ENCODE measurements at regions not wholly inside any gene's neighbourhood (a gene's known extent, or its start where the extent isn't known, plus 50 kb on each side); places are given as distances from the start of the nearest gene placed in this dataset.

DNA sequence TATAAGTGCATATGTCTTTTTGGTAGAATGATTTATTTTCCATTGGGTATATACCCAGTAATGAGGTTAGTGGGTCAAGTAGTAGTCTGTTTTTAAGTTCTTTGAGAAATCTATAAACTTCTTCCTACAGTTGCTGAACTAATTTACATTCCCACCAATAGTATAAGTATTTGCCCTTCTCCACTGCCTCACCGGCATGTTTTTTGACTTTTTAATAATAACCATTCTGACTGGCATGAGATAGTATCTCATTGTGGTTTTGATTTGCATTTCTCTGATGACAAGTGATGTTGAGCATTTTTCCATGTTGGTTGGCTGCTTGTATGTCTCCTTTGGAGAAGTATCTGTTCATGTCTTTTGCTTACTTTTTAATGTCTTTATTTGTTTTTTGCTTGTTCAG is 94.1 kb upstream of the TP63 start:
- Histone ChIP-seq H3K4me3 (ENCODE audit: low read depth, low read length) (no peak overlapping the region), H3K36me3 (no peaks in the 10 kb centered on the region), H3K27me3 (no peaks in the 10 kb centered on the region), H3K9me3 (no peaks in the 10 kb centered on the region), H3K4me1 (no peaks in the 10 kb centered on the region)
- no peak for DNase-seq
- TF ChIP-seq, protein P1, sequence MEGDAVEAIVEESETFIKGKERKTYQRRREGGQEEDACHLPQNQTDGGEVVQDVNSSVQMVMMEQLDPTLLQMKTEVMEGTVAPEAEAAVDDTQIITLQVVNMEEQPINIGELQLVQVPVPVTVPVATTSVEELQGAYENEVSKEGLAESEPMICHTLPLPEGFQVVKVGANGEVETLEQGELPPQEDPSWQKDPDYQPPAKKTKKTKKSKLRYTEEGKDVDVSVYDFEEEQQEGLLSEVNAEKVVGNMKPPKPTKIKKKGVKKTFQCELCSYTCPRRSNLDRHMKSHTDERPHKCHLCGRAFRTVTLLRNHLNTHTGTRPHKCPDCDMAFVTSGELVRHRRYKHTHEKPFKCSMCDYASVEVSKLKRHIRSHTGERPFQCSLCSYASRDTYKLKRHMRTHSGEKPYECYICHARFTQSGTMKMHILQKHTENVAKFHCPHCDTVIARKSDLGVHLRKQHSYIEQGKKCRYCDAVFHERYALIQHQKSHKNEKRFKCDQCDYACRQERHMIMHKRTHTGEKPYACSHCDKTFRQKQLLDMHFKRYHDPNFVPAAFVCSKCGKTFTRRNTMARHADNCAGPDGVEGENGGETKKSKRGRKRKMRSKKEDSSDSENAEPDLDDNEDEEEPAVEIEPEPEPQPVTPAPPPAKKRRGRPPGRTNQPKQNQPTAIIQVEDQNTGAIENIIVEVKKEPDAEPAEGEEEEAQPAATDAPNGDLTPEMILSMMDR (IDR thresholded peaks at IDR 0.05; ENCODE audit: low read depth, low read length) = no peak

DNA sequence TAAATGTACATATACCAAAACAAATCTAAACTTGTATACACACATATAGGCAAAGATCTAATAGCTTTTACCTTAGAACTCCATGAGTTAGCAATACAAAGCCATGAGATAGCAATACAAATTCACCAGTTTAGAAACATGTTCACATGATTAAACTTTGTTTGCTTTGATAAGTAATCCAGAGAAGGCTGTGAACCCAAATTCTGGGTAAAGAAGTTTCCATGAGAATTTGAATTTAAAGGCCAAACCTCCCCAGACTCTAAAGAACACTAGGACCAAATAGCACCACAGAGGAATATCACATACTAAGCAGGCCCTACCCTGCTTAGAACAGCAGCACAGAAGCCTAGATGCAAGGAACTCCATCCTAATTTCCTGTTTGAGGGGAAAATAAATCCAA is 83.7 kb upstream of the TP63 start:
- H3K27me3 ChIP-seq = no peaks in the 10 kb centered on the region
- no peaks in the 10 kb centered on the region for H3K9me3 ChIP-seq
- no peaks in the 10 kb centered on the region for H3K36me3 ChIP-seq

DNA sequence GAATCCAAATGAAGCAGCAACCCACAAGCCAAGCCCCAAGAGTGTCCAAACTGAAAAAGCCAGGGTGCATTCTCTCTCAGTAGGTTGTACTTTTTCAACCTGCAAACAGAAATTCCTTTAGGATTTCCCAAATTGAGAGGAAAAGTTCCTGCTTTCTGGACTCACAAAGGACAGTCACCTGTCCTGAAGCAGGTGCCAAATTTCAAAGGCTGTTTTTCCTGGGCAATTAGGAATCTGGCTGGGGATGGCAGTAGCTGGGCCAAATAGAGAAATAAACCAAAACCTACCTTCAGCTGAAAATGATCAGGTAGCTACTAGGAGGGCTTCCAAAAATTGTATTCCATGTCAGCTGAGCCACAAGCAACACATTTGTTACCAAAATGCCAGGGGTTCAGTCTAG is 83.1 kb upstream of the TP63 start:
- no peak for DNase-seq
- TF ChIP-seq, protein P1 (IDR thresholded peaks at IDR 0.05; ENCODE audit: low read depth, low read length) = no peak
- Histone ChIP-seq H3K27me3 (no peaks in the 10 kb centered on the region), H3K4me3 (ENCODE audit: low read depth, low read length) (no peak overlapping the region), H3K36me3 (no peaks in the 10 kb centered on the region), H3K4me1 (no peaks in the 10 kb centered on the region), H3K9me3 (no peaks in the 10 kb centered on the region)

More for the DNA sequence above, 83.7 kb upstream of the TP63 start:
- DNase-seq = no peak
- no peaks in the 10 kb centered on the region for H3K4me1 ChIP-seq
- H3K4me3 ChIP-seq (ENCODE audit: low read depth, low read length) = no peak overlapping the region
- TF ChIP-seq, protein P1 (IDR thresholded peaks at IDR 0.05; ENCODE audit: low read depth, low read length) = no peak

DNA sequence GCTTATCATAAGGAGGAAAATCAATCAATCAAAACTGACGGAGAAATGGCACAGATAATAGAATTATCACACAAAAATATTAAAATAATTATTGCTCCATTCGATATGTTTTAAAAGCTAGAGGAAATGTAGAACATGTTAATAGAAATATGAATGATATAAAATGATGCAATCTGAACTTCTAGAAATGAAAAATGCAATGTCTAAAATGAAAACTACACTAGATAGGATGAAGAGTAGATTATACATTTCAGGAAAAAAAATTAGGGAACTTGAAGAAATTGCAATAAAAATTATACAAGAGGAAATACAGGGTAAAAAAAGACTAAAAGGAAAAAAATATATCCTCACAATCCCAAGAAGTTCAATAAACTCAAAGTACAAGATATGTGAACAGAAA is 80.2 kb upstream of the TP63 start:
- DNase-seq = no peak
- no peaks in the 10 kb centered on the region for H3K36me3 ChIP-seq
- no peaks in the 10 kb centered on the region for H3K27me3 ChIP-seq
- TF ChIP-seq, protein P1 (IDR thresholded peaks at IDR 0.05; ENCODE audit: low read depth, low read length) = no peak
- H3K4me1 ChIP-seq = no peaks in the 10 kb centered on the region
- no peaks in the 10 kb centered on the region for H3K9me3 ChIP-seq
- no peak overlapping the region for H3K4me3 ChIP-seq (ENCODE audit: low read depth, low read length)

DNA sequence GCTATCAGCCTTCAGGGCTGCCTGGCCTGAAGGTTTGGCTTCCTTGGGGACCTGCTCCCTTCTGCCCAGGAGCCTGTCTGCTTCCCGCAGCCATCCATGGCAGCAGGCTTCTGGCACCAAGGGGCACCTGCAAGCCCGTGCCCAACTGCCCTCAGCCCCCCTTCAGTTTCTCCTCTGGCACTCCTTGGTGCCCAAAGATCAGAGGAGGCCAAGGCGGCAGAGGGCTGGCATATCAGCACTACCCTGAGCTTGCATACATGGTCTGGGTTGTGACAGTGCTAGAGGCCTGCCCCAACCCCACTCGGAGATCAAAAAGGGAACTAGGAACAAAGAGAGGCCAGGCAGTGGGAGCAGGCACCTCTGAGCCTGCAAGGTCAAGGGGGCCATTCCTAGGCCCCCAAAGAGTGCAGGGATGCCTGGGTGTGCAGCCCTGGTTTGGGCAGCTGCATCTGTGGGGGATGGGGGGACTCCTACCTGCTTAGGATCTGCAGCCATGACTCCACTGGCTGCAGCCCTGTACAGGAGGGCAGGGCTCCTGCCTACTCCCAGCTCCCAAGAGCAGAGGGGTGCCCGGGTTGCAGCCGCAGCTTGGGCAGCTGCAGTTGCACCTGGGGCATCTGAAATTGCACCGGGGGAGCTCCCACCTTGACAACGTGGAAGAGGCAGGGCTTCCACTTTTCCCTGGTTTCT is 76.2 kb upstream of the TP63 start:
- Histone ChIP-seq H3K27me3 (no peaks in the 10 kb centered on the region), H3K9me3 (no peaks in the 10 kb centered on the region), H3K36me3 (no peaks in the 10 kb centered on the region), H3K4me1 (no peaks in the 10 kb centered on the region), H3K4me3 (ENCODE audit: low read depth, low read length) (no peak overlapping the region)
- no peak for DNase-seq
- TF ChIP-seq, protein P1 (IDR thresholded peaks at IDR 0.05; ENCODE audit: low read depth, low read length) = no peak

DNA sequence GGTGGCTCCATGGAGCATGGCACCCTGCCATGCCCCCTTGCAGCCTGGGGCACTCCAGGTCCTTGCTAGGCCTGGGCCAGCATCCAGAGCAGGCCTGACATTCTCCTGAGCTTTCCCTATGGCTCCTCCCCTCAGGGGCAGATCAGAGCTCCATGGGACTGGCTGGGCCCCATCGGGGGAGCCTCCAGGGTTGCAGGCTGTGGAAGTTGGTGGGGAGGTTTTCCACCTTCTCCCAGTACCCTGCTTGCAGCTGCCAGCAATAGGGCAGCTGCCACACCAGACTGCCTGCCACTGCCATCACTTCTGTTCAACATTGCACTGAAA is 75.7 kb upstream of the TP63 start:
- TF ChIP-seq, protein P1 (IDR thresholded peaks at IDR 0.05; ENCODE audit: low read depth, low read length) = no peak
- DNase-seq = no peak
- H3K36me3 ChIP-seq = no peaks in the 10 kb centered on the region

More for the DNA sequence above, 75.7 kb upstream of the TP63 start:
- H3K4me1 ChIP-seq = no peaks in the 10 kb centered on the region
- H3K4me3 ChIP-seq (ENCODE audit: low read depth, low read length) = no peak overlapping the region
- no peaks in the 10 kb centered on the region for H3K27me3 ChIP-seq
- H3K9me3 ChIP-seq = no peaks in the 10 kb centered on the region

Data from BE2C (cell line).